Ascending aorta (tissue), 2 donors: ENCODE measurements at regions not wholly inside any gene's neighbourhood (a gene's known extent, or its start where the extent isn't known, plus 50 kb on each side); places are given as distances from the start of the nearest gene placed in this dataset.

Experiments used
- DNase-seq, 2 donors: peaks; one replicate each; pipeline ENCODE4 v3.0.0-alpha.2; 2019; ENCODE audit warnings: low spot score in 2 of 2
- H3K27ac ChIP-seq, 2 donors: fragments of 200-600 bp; sonication (generic); one replicate each; pipeline ENCODE4 v1.5.1; 2016 to 2017; ENCODE audit warnings: mild to moderate bottlenecking in 1 of 2
- H3K27me3 ChIP-seq: fragments of 200-600 bp; sonication (generic); one replicate; pipeline ENCODE4 v1.5.1; 2017
- H3K36me3 ChIP-seq, 2 donors: fragments of 200-600 bp; sonication (generic); one replicate each; pipeline ENCODE4 v1.5.1; 2016
- H3K4me1 ChIP-seq, 2 donors: fragments of 200-600 bp; sonication (generic); one replicate each; pipeline ENCODE4 v1.5.1; 2016 to 2017; ENCODE audit warnings: mild to moderate bottlenecking in 1 of 2
- H3K4me3 ChIP-seq, 2 donors: fragments of 200-600 bp; sonication (generic); one replicate each; pipeline ENCODE4 v1.5.1; 2016 to 2017; ENCODE audit warnings: mild to moderate bottlenecking in 1 of 2
- H3K9me3 ChIP-seq, 2 donors: fragments of 200-600 bp; sonication (generic); one replicate each; pipeline ENCODE4 v1.5.1; 2016
- intact Hi-C: fragments of 100-400 bp; cut with DNase I; formaldehyde crosslinking; loops from one replicate; pipeline ENCODE4 v1.15.1; 2023
- TF ChIP-seq, protein P1 (sequence below), 3 experiments: fragments of 200-600 bp in 2 of 3; fragments of 450-650 bp in 1 of 3; sonication (generic) in 2 of 3; IDR thresholded peaks; one replicate each; pipeline ENCODE4 v1.5.1; 2016 to 2019; ENCODE audit warnings: antibody characterized with exemption in 3 of 3, mild to moderate bottlenecking in 1 of 3, moderate library complexity in 1 of 3

DNA sequence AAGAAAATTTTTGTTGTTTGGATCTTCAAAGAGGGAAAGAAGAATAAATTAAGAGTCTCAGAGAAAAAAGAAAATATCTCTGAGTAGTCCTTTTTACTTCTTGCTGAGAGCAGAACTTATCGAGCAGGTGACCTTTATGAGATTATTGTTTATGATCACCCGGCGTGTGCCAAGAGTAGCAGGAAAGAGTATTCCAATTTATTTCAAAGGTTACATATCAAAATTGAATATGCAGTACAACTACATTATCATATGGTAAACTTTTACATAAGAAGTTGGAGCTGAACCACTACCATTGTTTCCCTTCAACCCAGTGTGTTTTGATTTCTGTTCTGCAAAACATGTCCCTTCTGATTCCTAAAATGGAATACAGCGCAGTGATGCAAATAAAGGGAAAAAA lies 204.3 kb upstream of the SNX7 start:
- TF ChIP-seq, protein P1, sequence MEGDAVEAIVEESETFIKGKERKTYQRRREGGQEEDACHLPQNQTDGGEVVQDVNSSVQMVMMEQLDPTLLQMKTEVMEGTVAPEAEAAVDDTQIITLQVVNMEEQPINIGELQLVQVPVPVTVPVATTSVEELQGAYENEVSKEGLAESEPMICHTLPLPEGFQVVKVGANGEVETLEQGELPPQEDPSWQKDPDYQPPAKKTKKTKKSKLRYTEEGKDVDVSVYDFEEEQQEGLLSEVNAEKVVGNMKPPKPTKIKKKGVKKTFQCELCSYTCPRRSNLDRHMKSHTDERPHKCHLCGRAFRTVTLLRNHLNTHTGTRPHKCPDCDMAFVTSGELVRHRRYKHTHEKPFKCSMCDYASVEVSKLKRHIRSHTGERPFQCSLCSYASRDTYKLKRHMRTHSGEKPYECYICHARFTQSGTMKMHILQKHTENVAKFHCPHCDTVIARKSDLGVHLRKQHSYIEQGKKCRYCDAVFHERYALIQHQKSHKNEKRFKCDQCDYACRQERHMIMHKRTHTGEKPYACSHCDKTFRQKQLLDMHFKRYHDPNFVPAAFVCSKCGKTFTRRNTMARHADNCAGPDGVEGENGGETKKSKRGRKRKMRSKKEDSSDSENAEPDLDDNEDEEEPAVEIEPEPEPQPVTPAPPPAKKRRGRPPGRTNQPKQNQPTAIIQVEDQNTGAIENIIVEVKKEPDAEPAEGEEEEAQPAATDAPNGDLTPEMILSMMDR (IDR thresholded peaks at IDR 0.05) = no peak
- DNase-seq = no peak
- H3K36me3 ChIP-seq = no peaks in the 10 kb centered on the region
- no peaks in the 10 kb centered on the region for H3K4me1 ChIP-seq
- no peak overlapping the region for H3K27ac ChIP-seq
- H3K9me3 ChIP-seq = no peaks in the 10 kb centered on the region
- no peak overlapping the region for H3K4me3 ChIP-seq
- intact Hi-C loops = no loop called here
- no peaks in the 10 kb centered on the region for H3K27me3 ChIP-seq

DNA sequence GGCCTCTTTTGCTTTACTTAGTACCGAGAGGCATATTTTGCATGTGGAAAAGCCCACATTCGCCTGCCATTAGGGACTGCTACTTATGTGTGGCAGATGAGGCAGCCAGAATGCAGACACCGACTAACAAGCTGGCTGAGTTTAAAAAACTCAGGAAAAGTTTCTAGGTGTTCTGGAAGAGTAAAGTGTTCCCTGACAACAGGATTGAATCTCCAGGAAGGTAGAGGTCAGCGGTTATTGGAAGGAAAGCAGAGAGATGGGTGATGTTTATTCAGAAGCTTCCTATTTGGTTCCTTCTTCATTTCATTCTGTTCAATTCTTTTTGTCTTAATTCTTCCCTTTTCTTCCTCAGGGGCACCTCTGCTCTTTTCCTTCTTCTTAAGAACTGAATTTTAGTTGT lies 206.9 kb upstream of the SNX7 start:
- H3K4me1 ChIP-seq = no peaks in the 10 kb centered on the region
- no peak overlapping the region for H3K27ac ChIP-seq
- no peaks in the 10 kb centered on the region for H3K27me3 ChIP-seq
- H3K4me3 ChIP-seq = no peak overlapping the region
- TF ChIP-seq, protein P1 (IDR thresholded peaks at IDR 0.05) = no peak
- no peaks in the 10 kb centered on the region for H3K36me3 ChIP-seq
- intact Hi-C loops = no loop called here
- DNase-seq = no peak
- H3K9me3 ChIP-seq = no peaks in the 10 kb centered on the region

GRCh38 chr1:98453066-98453465 lies 208.5 kb upstream of the SNX7 start:
- H3K9me3 ChIP-seq = no peaks in the 10 kb centered on the region
- H3K27me3 ChIP-seq = no peaks in the 10 kb centered on the region
- no peak for DNase-seq
- no peaks in the 10 kb centered on the region for H3K4me1 ChIP-seq
- TF ChIP-seq, protein P1 (IDR thresholded peaks at IDR 0.05) = no peak
- H3K4me3 ChIP-seq = no peak overlapping the region
- no peak overlapping the region for H3K27ac ChIP-seq
- H3K36me3 ChIP-seq = no peaks in the 10 kb centered on the region
- intact Hi-C loops = no loop called here

DNA sequence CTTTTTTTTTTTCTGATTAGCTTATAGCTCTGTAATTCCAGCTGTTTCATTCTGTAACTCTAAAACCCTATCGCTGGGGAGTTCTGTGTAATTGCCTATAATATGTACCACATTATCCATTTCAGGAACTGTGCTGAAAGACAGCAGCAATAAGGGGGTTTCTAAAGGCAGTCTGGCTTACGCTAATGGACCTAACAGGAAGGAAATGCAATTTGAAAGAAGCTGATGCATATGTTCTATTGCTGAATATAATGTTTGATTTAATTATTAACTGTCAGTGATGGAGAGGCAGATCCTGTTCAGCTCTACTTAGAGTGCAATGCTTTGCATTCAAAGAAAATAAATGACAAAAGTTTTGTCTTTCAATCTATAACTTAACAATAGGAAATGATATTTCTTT lies 209.4 kb upstream of the SNX7 start:
- Histone ChIP-seq H3K36me3 (no peaks in the 10 kb centered on the region), H3K9me3 (no peaks in the 10 kb centered on the region), H3K4me3 (no peak overlapping the region), H3K27ac (no peak overlapping the region), H3K4me1 (no peaks in the 10 kb centered on the region), H3K27me3 (no peaks in the 10 kb centered on the region)
- TF ChIP-seq, protein P1 (IDR thresholded peaks at IDR 0.05) = no peak
- intact Hi-C loops = no loop called here
- no peak for DNase-seq

DNA sequence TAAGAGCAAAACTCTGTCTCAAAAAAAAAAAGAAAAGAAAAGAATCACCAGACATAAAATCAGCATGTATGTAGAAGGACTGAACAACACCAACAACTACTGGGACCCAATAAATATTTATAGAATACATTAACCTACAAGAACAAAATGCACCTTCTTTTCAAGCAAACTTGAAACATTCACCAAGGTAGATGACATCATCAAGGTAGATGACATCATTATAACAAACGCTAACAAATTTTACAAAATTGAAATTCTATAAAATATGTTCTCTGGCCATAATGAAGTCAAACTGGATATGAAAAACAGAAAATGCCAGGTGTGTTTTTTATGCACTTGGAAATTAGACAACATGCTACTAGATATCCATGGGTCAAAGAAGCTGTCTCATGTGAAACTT lies 220.2 kb upstream of the SNX7 start:
- TF ChIP-seq, protein P1 (IDR thresholded peaks at IDR 0.05) = no peak
- H3K4me3 ChIP-seq = no peak overlapping the region
- H3K36me3 ChIP-seq = no peaks in the 10 kb centered on the region
- H3K4me1 ChIP-seq = no peaks in the 10 kb centered on the region
- intact Hi-C loops = no loop called here
- no peak for DNase-seq
- H3K27me3 ChIP-seq = no peaks in the 10 kb centered on the region
- no peaks in the 10 kb centered on the region for H3K9me3 ChIP-seq
- H3K27ac ChIP-seq = no peak overlapping the region

DNA sequence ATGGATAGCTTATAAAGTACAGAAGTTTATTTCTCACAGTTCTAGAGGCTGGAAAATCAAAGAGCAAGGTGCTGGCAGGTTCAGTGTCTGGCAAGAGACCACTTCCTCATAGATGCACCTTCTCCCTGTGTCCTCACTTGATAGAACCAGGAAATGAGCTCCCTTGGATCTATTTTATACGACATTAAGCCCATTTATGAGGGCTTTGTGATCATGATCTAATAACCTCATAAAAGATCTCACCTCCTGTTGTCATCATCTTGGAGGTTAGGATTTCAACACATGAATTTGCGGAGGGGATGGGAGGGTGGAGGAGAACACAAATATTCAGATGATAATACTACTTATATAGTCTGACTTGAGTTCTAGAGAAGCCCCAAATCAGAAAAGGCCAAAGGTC lies 222.1 kb upstream of the SNX7 start:
- H3K36me3 ChIP-seq = no peaks in the 10 kb centered on the region
- H3K27ac ChIP-seq = no peak overlapping the region
- H3K4me3 ChIP-seq = no peak overlapping the region
- TF ChIP-seq, protein P1 (IDR thresholded peaks at IDR 0.05) = no peak
- DNase-seq = no peak
- no peaks in the 10 kb centered on the region for H3K9me3 ChIP-seq
- intact Hi-C loops = no loop called here
- no peaks in the 10 kb centered on the region for H3K4me1 ChIP-seq
- no peaks in the 10 kb centered on the region for H3K27me3 ChIP-seq
